ENCODE measurements at regions not wholly inside any gene's neighbourhood (a gene's known extent, or its start where the extent isn't known, plus 50 kb on each side); places are given as distances from the start of the nearest gene placed in this dataset.

GRCh38 chr2:47272905-47273758 is 96.0 kb upstream of the EPCAM start:
- Mint-ChIP-seq H3K4me3 (peak overlapping the region in 1 of 7 donors; percentile 76), H3K9me3 (no peaks in the 10 kb centered on the region), H3K27ac (no peak overlapping the region), H3K36me3 (no peaks in the 10 kb centered on the region), H3K4me1 (peaks cover 0 to 11% (median 1%) of the 10 kb centered on the region in 3 donors), H3K27me3 (no peaks in the 10 kb centered on the region)
- no peak overlapping the region for H3K4me3 ChIP-seq (ENCODE audit: low read length)
- ChIA-PET CTCF (interaction anchor here (0.8 to 1.5 kb wide), 3 partner anchors 10 to 15 kb away, joined by 3 to 5 read pairs (median 4); no protein-coding TSS in a partner anchor), POLR2A (no interaction called here)
- no peaks in the 10 kb centered on the region for H3K27me3 ChIP-seq (ENCODE audit: insufficient read depth, low read length, poor library complexity, severe bottlenecking)
- H3K36me3 ChIP-seq (ENCODE audit: insufficient read depth, low read length): no peaks in the 10 kb centered on the region
- H3K9me3 ChIP-seq (ENCODE audit: low read length): no peaks in the 10 kb centered on the region
- no peak overlapping the region for H3K27ac ChIP-seq (ENCODE audit: low read depth, low read length)
- H3K4me1 ChIP-seq (ENCODE audit: insufficient read depth, low read length): peaks cover 6% of the 10 kb centered on the region
- DNase-seq: no peak

GRCh38 chr2:47272031-47272864 is 95.9 kb upstream of the CALM2 start:
- H3K27ac Mint-ChIP-seq: peak overlapping the region in 1 of 8 donors; percentile 29
- H3K27me3 Mint-ChIP-seq: no peaks in the 10 kb centered on the region
- Histone ChIP-seq H3K27me3 (ENCODE audit: insufficient read depth, low read length, poor library complexity, severe bottlenecking) (no peaks in the 10 kb centered on the region), H3K9me3 (ENCODE audit: low read length) (no peaks in the 10 kb centered on the region), H3K4me1 (ENCODE audit: insufficient read depth, low read length) (peaks cover 6% of the 10 kb centered on the region), H3K36me3 (ENCODE audit: insufficient read depth, low read length) (no peaks in the 10 kb centered on the region), H3K4me3 (ENCODE audit: low read length) (no peak overlapping the region), H3K27ac (ENCODE audit: low read depth, low read length) (no peak overlapping the region)
- ChIA-PET CTCF (interaction anchor here (0.6 to 1.5 kb wide), 5 partner anchors 10 to 45 kb away, joined by 3 to 5 read pairs (median 4); no protein-coding TSS in a partner anchor), POLR2A (no interaction called here)
- no peaks in the 10 kb centered on the region for H3K36me3 Mint-ChIP-seq
- no peaks in the 10 kb centered on the region for H3K9me3 Mint-ChIP-seq
- H3K4me3 Mint-ChIP-seq: peak overlapping the region in 6 of 7 donors; percentile 58 to 76 (median 68)
- peaks cover 0 to 11% (median 1%) of the 10 kb centered on the region in 3 donors for H3K4me1 Mint-ChIP-seq
- peak; percentile 38 to 62 (median 46) for DNase-seq

- Histone ChIP-seq H3K4me3 (ENCODE audit: low read length) (no peak overlapping the region), H3K36me3 (ENCODE audit: insufficient read depth, low read length) (no peaks in the 10 kb centered on the region), H3K27me3 (ENCODE audit: insufficient read depth, low read length, poor library complexity, severe bottlenecking) (no peaks in the 10 kb centered on the region), H3K27ac (ENCODE audit: low read depth, low read length) (no peak overlapping the region), H3K9me3 (ENCODE audit: low read length) (no peaks in the 10 kb centered on the region), H3K4me1 (ENCODE audit: insufficient read depth, low read length) (peaks cover 6% of the 10 kb centered on the region)
- Mint-ChIP-seq H3K27ac (peak overlapping the region in 2 of 8 donors; percentile 4 to 38), H3K36me3 (no peaks in the 10 kb centered on the region), H3K4me1 (peaks cover 0 to 11% (median 1%) of the 10 kb centered on the region in 3 donors), H3K27me3 (no peaks in the 10 kb centered on the region), H3K4me3 (peak overlapping the region in 3 of 7 donors; percentile 2 to 13 (median 2)), H3K9me3 (no peaks in the 10 kb centered on the region)
- DNase-seq: no peak
- CTCF ChIA-PET: interaction anchor here (0.6 to 1.5 kb wide), 5 partner anchors 9 to 244 kb away, joined by 3 to 4 read pairs (median 4); no protein-coding TSS in a partner anchor
- POLR2A ChIA-PET: no interaction called here
These were observed 95.0 kb upstream of the CALM2 start for GRCh38 chr2:47271054-47272000.

GRCh38 chr2:47270421-47270820 is 94.1 kb upstream of the CALM2 start:
- Histone ChIP-seq H3K36me3 (ENCODE audit: insufficient read depth, low read length) (no peaks in the 10 kb centered on the region), H3K27me3 (ENCODE audit: insufficient read depth, low read length, poor library complexity, severe bottlenecking) (no peaks in the 10 kb centered on the region), H3K9me3 (ENCODE audit: low read length) (no peaks in the 10 kb centered on the region), H3K27ac (ENCODE audit: low read depth, low read length) (no peak overlapping the region), H3K4me1 (ENCODE audit: insufficient read depth, low read length) (peaks cover 6% of the 10 kb centered on the region), H3K4me3 (ENCODE audit: low read length) (no peak overlapping the region)
- ChIA-PET CTCF (interaction anchor here (1.4 kb wide), 1 partner anchor 243 kb away, joined by 3 read pairs; no protein-coding TSS in a partner anchor), POLR2A (no interaction called here)
- H3K36me3 Mint-ChIP-seq: no peaks in the 10 kb centered on the region
- DNase-seq: no peak
- H3K4me3 Mint-ChIP-seq: no peak overlapping the region
- no peaks in the 10 kb centered on the region for H3K9me3 Mint-ChIP-seq
- H3K27ac Mint-ChIP-seq: peak overlapping the region in 3 of 8 donors; percentile 23 to 52 (median 24)
- peaks cover 0 to 11% (median 1%) of the 10 kb centered on the region in 3 donors for H3K4me1 Mint-ChIP-seq
- no peaks in the 10 kb centered on the region for H3K27me3 Mint-ChIP-seq

- no peaks in the 10 kb centered on the region for H3K36me3 Mint-ChIP-seq
- no peaks in the 10 kb centered on the region for H3K9me3 Mint-ChIP-seq
- Histone ChIP-seq H3K4me1 (ENCODE audit: insufficient read depth, low read length) (peaks cover 6% of the 10 kb centered on the region), H3K27ac (ENCODE audit: low read depth, low read length) (no peak overlapping the region), H3K36me3 (ENCODE audit: insufficient read depth, low read length) (no peaks in the 10 kb centered on the region), H3K27me3 (ENCODE audit: insufficient read depth, low read length, poor library complexity, severe bottlenecking) (no peaks in the 10 kb centered on the region), H3K9me3 (ENCODE audit: low read length) (no peaks in the 10 kb centered on the region), H3K4me3 (ENCODE audit: low read length) (no peak overlapping the region)
- POLR2A ChIA-PET: no interaction called here
- H3K4me3 Mint-ChIP-seq: peak overlapping the region in 1 of 7 donors; percentile 29
- peaks cover 0 to 11% (median 1%) of the 10 kb centered on the region in 3 donors for H3K4me1 Mint-ChIP-seq
- no peak overlapping the region for H3K27ac Mint-ChIP-seq
- CTCF ChIA-PET: interaction anchor here (1.4 kb wide), 1 partner anchor 242 kb away, joined by 3 read pairs; no protein-coding TSS in a partner anchor
- DNase-seq: no peak
- no peaks in the 10 kb centered on the region for H3K27me3 Mint-ChIP-seq
These were observed 93.3 kb upstream of the CALM2 start for GRCh38 chr2:47269316-47270232.

GRCh38 chr2:47267711-47268086 is 91.4 kb upstream of the CALM2 start:
- H3K4me3 ChIP-seq (ENCODE audit: low read length): no peak overlapping the region
- H3K27ac Mint-ChIP-seq: no peak overlapping the region
- POLR2A ChIA-PET: no interaction called here

More at GRCh38 chr2:47267711-47268086, 91.4 kb upstream of the CALM2 start:
- H3K9me3 Mint-ChIP-seq: no peaks in the 10 kb centered on the region
- Histone ChIP-seq H3K9me3 (ENCODE audit: low read length) (no peaks in the 10 kb centered on the region), H3K4me1 (ENCODE audit: insufficient read depth, low read length) (peaks cover 3% of the 10 kb centered on the region), H3K36me3 (ENCODE audit: insufficient read depth, low read length) (no peaks in the 10 kb centered on the region), H3K27ac (ENCODE audit: low read depth, low read length) (no peak overlapping the region), H3K27me3 (ENCODE audit: insufficient read depth, low read length, poor library complexity, severe bottlenecking) (no peaks in the 10 kb centered on the region)
- H3K4me3 Mint-ChIP-seq: no peak overlapping the region
- peaks cover 0 to 11% (median 1%) of the 10 kb centered on the region in 3 donors for H3K4me1 Mint-ChIP-seq
- no peak for DNase-seq
- CTCF ChIA-PET: interaction anchor here (1.2 kb wide), 1 partner anchor 10 kb away, joined by 3 read pairs; no protein-coding TSS in a partner anchor
- H3K27me3 Mint-ChIP-seq: no peaks in the 10 kb centered on the region
- H3K36me3 Mint-ChIP-seq: no peaks in the 10 kb centered on the region

All from CD8-positive, alpha-beta memory T cell (primary cell).